Adipocyte (in vitro differentiated cells): ENCODE measurements at regions not wholly inside any gene's neighbourhood (a gene's known extent, or its start where the extent isn't known, plus 50 kb on each side); places are given as distances from the start of the nearest gene placed in this dataset.
A peak's percentile ranks its signal among the peaks of the same experiment; 100 is the strongest.

Experiments
- DNase-seq: peaks from one replicate; pipeline ENCODE4 v3.0.0-alpha.2; 2015; ENCODE audit warnings: low read depth
- H3K27me3 ChIP-seq: replicated peaks from 2 replicates; pipeline ENCODE4 v1.7.0; 2013; ENCODE audit warnings: mild to moderate bottlenecking, low read length, moderate library complexity; ENCODE audit not compliant: control insufficient read depth, insufficient read depth
- H3K36me3 ChIP-seq: 2 replicates; pipeline ENCODE4 v1.7.0; 2013; ENCODE audit warnings: low read length, mild to moderate bottlenecking, moderate library complexity; ENCODE audit not compliant: control insufficient read depth, insufficient read depth, severe bottlenecking
- H3K4me1 ChIP-seq: 2 replicates; pipeline ENCODE4 v1.7.0; 2013; ENCODE audit warnings: mild to moderate bottlenecking, low read length, moderate library complexity; ENCODE audit not compliant: control insufficient read depth, insufficient read depth
- H3K4me3 ChIP-seq: 2 replicates; pipeline ENCODE4 v1.7.0; 2013; ENCODE audit warnings: mild to moderate bottlenecking, low read length, moderate library complexity
- H3K9ac ChIP-seq: 2 replicates; pipeline ENCODE4 v1.7.0; 2013; ENCODE audit warnings: mild to moderate bottlenecking, low read length, moderate library complexity
- H3K9me3 ChIP-seq: 2 replicates; pipeline ENCODE4 v1.7.0; 2013; ENCODE audit warnings: mild to moderate bottlenecking, low read length, moderate library complexity; ENCODE audit not compliant: control insufficient read depth

- H3K9me3 ChIP-seq = no peaks in the 10 kb centered on the region
These were observed 59.1 kb upstream of the PJA2 start for GRCh38 chr5:109468737-109469420.

GRCh38 chr5:109468288-109468676 lies 58.5 kb upstream of the PJA2 start:
- Histone ChIP-seq H3K27me3 (no peaks in the 10 kb centered on the region), H3K9me3 (no peaks in the 10 kb centered on the region), H3K9ac (no peak overlapping the region), H3K4me1 (peaks cover 5% of the 10 kb centered on the region), H3K4me3 (no peak overlapping the region), H3K36me3 (no peaks in the 10 kb centered on the region)
- DNase-seq = no peak

More at GRCh38 chr5:109468737-109469420, 59.1 kb upstream of the PJA2 start:
- DNase-seq = peak; percentile 96
- no peak overlapping the region for H3K9ac ChIP-seq
- peaks cover 5% of the 10 kb centered on the region for H3K4me1 ChIP-seq
- no peak overlapping the region for H3K4me3 ChIP-seq
- H3K27me3 ChIP-seq = no peaks in the 10 kb centered on the region
- H3K36me3 ChIP-seq = no peaks in the 10 kb centered on the region

- Histone ChIP-seq H3K4me3 (no peak overlapping the region), H3K9me3 (no peaks in the 10 kb centered on the region), H3K27me3 (no peaks in the 10 kb centered on the region), H3K36me3 (no peaks in the 10 kb centered on the region), H3K9ac (no peak overlapping the region), H3K4me1 (peaks cover 5% of the 10 kb centered on the region)
- DNase-seq = no peak
These were observed 57.3 kb upstream of the PJA2 start for GRCh38 chr5:109467058-109467457.
